PC-3 (cell line): ENCODE measurements at regions not wholly inside any gene's neighbourhood (a gene's known extent, or its start where the extent isn't known, plus 50 kb on each side); places are given as distances from the start of the nearest gene placed in this dataset.

Source experiments
- ATAC-seq: fragments of 200-7000 bp; cut with Tn5 transposase; 2 replicates; pipeline ENCODE4 v1.9.1; 2020; ENCODE audit warnings: mild to moderate bottlenecking, moderate library complexity
- BruUV-seq: library from RNA; stranded (reverse); fragments of 400-500 nt; replicated peaks from 2 replicates; lab custom pipeline; 2021; lab: Mats Ljungman, UMichigan
- CTCF ChIA-PET: fragments of 300-600 bp; sonication (Branson Sonifier 250); formaldehyde crosslinking; loops from one replicate; lab custom pipeline; 2022; ENCODE audit warnings: antibody characterized with exemption; lab: Charles Lee
- POLR2A ChIA-PET: fragments of 300-600 bp; sonication (Branson Sonifier 250); formaldehyde crosslinking; loops from one replicate; lab custom pipeline; 2022; ENCODE audit warnings: antibody characterized with exemption; ENCODE audit not compliant: unreplicated experiment; lab: Charles Lee
- DNase-seq: peaks from one replicate; pipeline ENCODE4 v3.0.0-alpha.2; 2015
- H2AFZ ChIP-seq: fragments of 300-600 bp; sonication (generic); 2 replicates; pipeline ENCODE4 v1.6.0; 2016; ENCODE audit warnings: antibody characterized with exemption, low read length
- H3F3A ChIP-seq: fragments of 300-600 bp; sonication (generic); one replicate; pipeline ENCODE4 v1.6.0; 2017; ENCODE audit warnings: antibody characterized with exemption, low read length, control low read depth, mild to moderate bottlenecking; ENCODE audit not compliant: unreplicated experiment
- H3K27ac ChIP-seq: fragments of 300-600 bp; sonication (generic); 2 replicates; pipeline ENCODE4 v1.5.1; 2016; ENCODE audit warnings: mild to moderate bottlenecking, low read length
- H3K27me3 ChIP-seq: fragments of 300-600 bp; sonication (generic); 2 replicates; pipeline ENCODE4 v1.6.1; 2016; ENCODE audit warnings: low read length, mixed read lengths
- H3K36me3 ChIP-seq: fragments of 300-600 bp; sonication (generic); 2 replicates; pipeline ENCODE4 v1.6.1; 2016; ENCODE audit warnings: low read depth, mixed run types, low read length, mixed read lengths
- H3K4me1 ChIP-seq: fragments of 300-600 bp; sonication (generic); 2 replicates; pipeline ENCODE4 v1.5.1; 2016; ENCODE audit warnings: low read length; ENCODE audit not compliant: insufficient read depth
- H3K4me2 ChIP-seq: fragments of 300-600 bp; sonication (generic); 2 replicates; pipeline ENCODE4 v1.6.0; 2016; ENCODE audit warnings: low read length
- H3K4me3 ChIP-seq: fragments of 300-600 bp; sonication (generic); 2 replicates; pipeline ENCODE4 v1.5.1; 2016; ENCODE audit warnings: mild to moderate bottlenecking, low read length, mixed read lengths
- H3K79me2 ChIP-seq: fragments of 300-600 bp; sonication (generic); 2 replicates; pipeline ENCODE4 v1.6.1; 2017; ENCODE audit warnings: low read length, mixed read lengths
- H3K9ac ChIP-seq: fragments of 300-600 bp; sonication (generic); 2 replicates; pipeline ENCODE4 v1.6.0; 2016; ENCODE audit warnings: mild to moderate bottlenecking, low read length
- H3K9me2 ChIP-seq: fragments of 300-600 bp; sonication (generic); replicated peaks from 2 replicates; pipeline ENCODE4 v1.6.1; 2016; ENCODE audit warnings: mixed run types, low read length, mixed read lengths
- H3K9me3 ChIP-seq: fragments of 300-600 bp; sonication (generic); 2 replicates; pipeline ENCODE4 v1.6.1; 2016; ENCODE audit warnings: low read length, mixed read lengths
- H4K20me1 ChIP-seq: fragments of 300-600 bp; sonication (generic); 2 replicates; pipeline ENCODE4 v1.6.1; 2016; ENCODE audit warnings: low read length, mixed read lengths
- CTCF ChIP-seq: fragments of 300-600 bp; sonication (generic); conservative IDR thresholded peaks from 2 replicates; pipeline ENCODE4 v1.5.1; 2017; ENCODE audit warnings: antibody characterized with exemption, low read depth, mild to moderate bottlenecking, low read length
- EZH2 ChIP-seq: fragments of 300-600 bp; sonication (generic); IDR thresholded peaks from one replicate; pipeline ENCODE4 v1.6.1; 2017; ENCODE audit warnings: antibody characterized with exemption, mild to moderate bottlenecking, low read length; ENCODE audit not compliant: unreplicated experiment
- EZH2phosphoT487 ChIP-seq: fragments of 300-600 bp; sonication (generic); IDR thresholded peaks from 2 replicates; pipeline ENCODE4 v1.6.1; 2018; ENCODE audit warnings: mild to moderate bottlenecking, antibody characterized with exemption, low read length, borderline replicate concordance
- intact Hi-C: fragments of 100-400 bp; cut with micrococcal nuclease; formaldehyde crosslinking; loops from 2 replicates; pipeline ENCODE4 v1.9.0; 2023

GRCh38 chr16:51419768-51420167 is 268.7 kb upstream of the SALL1 start:
- Histone ChIP-seq H4K20me1 (no peaks in the 10 kb centered on the region), H2AFZ (no peak overlapping the region), H3K4me3 (no peak overlapping the region), H3K4me1 (no peaks in the 10 kb centered on the region), H3K27ac (no peak overlapping the region), H3K4me2 (no peak overlapping the region), H3K9ac (no peak overlapping the region), H3K79me2 (no peaks in the 10 kb centered on the region), H3K36me3 (no peaks in the 10 kb centered on the region), H3K27me3 (no peaks in the 10 kb centered on the region), H3K9me3 (no peaks in the 10 kb centered on the region), H3F3A (no peaks in the 10 kb centered on the region), H3K9me2 (no peaks in the 10 kb centered on the region)
- CTCF ChIA-PET: no interaction called here
- POLR2A ChIA-PET: no interaction called here
- intact Hi-C loops: no loop called here
- no peak for ATAC-seq
- TF ChIP-seq EZH2phosphoT487: no peak
- no peak for TF ChIP-seq CTCF
- TF ChIP-seq EZH2: no peak
- no TSS peak for BruUV-seq
- DNase-seq: no peak

DNA sequence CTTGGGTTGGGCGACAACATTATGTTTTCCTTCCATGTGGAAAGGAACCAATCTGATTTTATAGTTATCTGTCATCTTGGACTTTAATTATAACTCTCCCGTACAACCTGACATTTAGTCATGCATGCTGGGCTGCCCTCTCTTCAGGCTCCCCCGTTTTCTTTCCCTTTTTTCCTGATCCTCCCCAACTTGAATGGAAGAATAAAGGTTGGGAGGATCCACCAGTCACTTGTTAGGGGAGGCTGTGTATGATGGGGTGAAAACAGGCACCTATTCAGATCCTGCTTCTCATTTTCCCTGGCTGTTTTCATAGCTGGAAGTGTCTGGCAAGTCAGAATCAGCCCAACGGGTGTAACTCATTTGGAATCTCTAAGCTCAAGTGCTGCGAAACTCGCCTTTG is 267.2 kb upstream of the SALL1 start:
- no peaks in the 10 kb centered on the region for H3F3A ChIP-seq
- H3K4me1 ChIP-seq: no peaks in the 10 kb centered on the region
- no peak overlapping the region for H3K4me3 ChIP-seq
- CTCF ChIA-PET: no interaction called here
- no peaks in the 10 kb centered on the region for H3K9me3 ChIP-seq
- H2AFZ ChIP-seq: no peak overlapping the region
- no peak overlapping the region for H3K9ac ChIP-seq
- no peak for ATAC-seq
- intact Hi-C loops: no loop called here
- no peaks in the 10 kb centered on the region for H4K20me1 ChIP-seq
- H3K4me2 ChIP-seq: no peak overlapping the region
- TF ChIP-seq CTCF: no peak
- TF ChIP-seq EZH2phosphoT487: no peak
- no peak for TF ChIP-seq EZH2
- H3K79me2 ChIP-seq: no peaks in the 10 kb centered on the region
- H3K27ac ChIP-seq: no peak overlapping the region
- H3K9me2 ChIP-seq: no peaks in the 10 kb centered on the region
- POLR2A ChIA-PET: no interaction called here
- no peak for DNase-seq
- no peaks in the 10 kb centered on the region for H3K36me3 ChIP-seq
- no peaks in the 10 kb centered on the region for H3K27me3 ChIP-seq
- BruUV-seq: no TSS peak

- intact Hi-C loops: no loop called here
- Histone ChIP-seq H3F3A (no peaks in the 10 kb centered on the region), H3K9me3 (no peaks in the 10 kb centered on the region), H3K4me1 (no peaks in the 10 kb centered on the region), H3K27me3 (no peaks in the 10 kb centered on the region), H4K20me1 (no peaks in the 10 kb centered on the region), H3K9ac (no peak overlapping the region), H3K27ac (no peak overlapping the region), H3K4me3 (no peak overlapping the region), H2AFZ (no peak overlapping the region), H3K9me2 (no peaks in the 10 kb centered on the region), H3K36me3 (no peaks in the 10 kb centered on the region), H3K79me2 (no peaks in the 10 kb centered on the region), H3K4me2 (no peak overlapping the region)
- CTCF ChIA-PET: no interaction called here
- DNase-seq (no peak), ATAC-seq (no peak)
- BruUV-seq: no TSS peak
- TF ChIP-seq CTCF (no peak), EZH2phosphoT487 (no peak), EZH2 (no peak)
- POLR2A ChIA-PET: no interaction called here
These were observed 265.9 kb upstream of the SALL1 start for GRCh38 chr16:51416926-51417325.
